Breast epithelium (tissue), 3 donors: ENCODE measurements at regions not wholly inside any gene's neighbourhood (a gene's known extent, or its start where the extent isn't known, plus 50 kb on each side); places are given as distances from the start of the nearest gene placed in this dataset.

Source experiments
- CTCF ChIP-seq, 3 donors: fragments of 450-650 bp; IDR thresholded peaks; one replicate each; pipeline ENCODE4 v1.5.1; 2016 to 2017; ENCODE audit warnings: antibody characterized with exemption in 3 of 3, mild to moderate bottlenecking in 3 of 3, moderate library complexity in 3 of 3
- POLR2A ChIP-seq: fragments of 450-650 bp; IDR thresholded peaks from one replicate; pipeline ENCODE4 v1.6.1; 2016; ENCODE audit warnings: antibody characterized with exemption, mild to moderate bottlenecking, moderate library complexity
- POLR2AphosphoS5 ChIP-seq, 3 donors: sonication (generic); formaldehyde crosslinking; IDR thresholded peaks; one replicate each; pipeline ENCODE4 v1.6.1; 2017; ENCODE audit warnings: antibody characterized with exemption in 3 of 3

GRCh38 chrX:115936008-115936407, 234.5 kb upstream of the AGTR2 start:
- TF ChIP-seq CTCF (IDR thresholded peaks at IDR 0.05) (no peak), POLR2AphosphoS5 (IDR thresholded peaks at IDR 0.05) (no peak), POLR2A (no peak)
